ENCODE measurements at regions not wholly inside any gene's neighbourhood (a gene's known extent, or its start where the extent isn't known, plus 50 kb on each side); places are given as distances from the start of the nearest gene placed in this dataset.

DNA sequence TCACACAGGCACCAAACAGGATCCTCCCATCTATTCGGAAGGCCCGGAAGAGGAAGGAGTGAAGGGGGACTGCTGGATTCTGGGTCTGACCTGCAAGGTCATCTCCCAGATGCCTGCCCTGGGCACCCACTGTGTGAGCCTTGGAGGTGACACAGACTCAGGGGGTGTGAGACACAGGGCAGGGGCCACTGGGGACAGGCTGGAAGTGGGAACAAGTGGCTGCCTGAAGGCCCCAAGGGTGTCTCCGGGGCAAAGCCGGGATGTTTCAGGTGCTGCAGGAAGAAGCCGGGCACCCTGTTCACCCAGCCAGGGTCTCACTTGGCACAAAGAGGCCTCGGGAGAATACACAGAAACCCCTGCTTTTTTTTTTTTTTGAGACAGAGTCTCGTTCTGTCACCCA, 385.5 kb downstream of the CTTN start:
- no peak for TF ChIP-seq JUND (IDR thresholded peaks at IDR 0.05)
- TF ChIP-seq CTCF (IDR thresholded peaks at IDR 0.05; ENCODE audit: low read depth, low read length, missing input control), result no peak
- TF ChIP-seq ATF3 (IDR thresholded peaks at IDR 0.05), result no peak
- no peak for TF ChIP-seq YY1 (IDR thresholded peaks at IDR 0.05)
- no peak for TF ChIP-seq TAF1 (conservative IDR thresholded peaks at IDR 0.05)

All from liver (tissue), 3 donors.